Retinal pigment epithelial cell (primary cell): ENCODE measurements at regions not wholly inside any gene's neighbourhood (a gene's known extent, or its start where the extent isn't known, plus 50 kb on each side); places are given as distances from the start of the nearest gene placed in this dataset.

ENCODE experiments used
- DNase-seq: peaks from one replicate; pipeline ENCODE4 v3.0.0-alpha.2; 2010; ENCODE audit warnings: low read depth
- H3K4me3 ChIP-seq: 2 replicates; pipeline ENCODE4 v1.5.1; 2011; ENCODE audit warnings: mild to moderate bottlenecking, low read length, control low read depth, moderate library complexity
- TF ChIP-seq, protein P1 (sequence below): conservative IDR thresholded peaks from 2 replicates; pipeline ENCODE4 v1.5.1; 2011; ENCODE audit warnings: low read depth, low read length, control low read depth, inconsistent platforms

- no peak overlapping the region for H3K4me3 ChIP-seq
- TF ChIP-seq, protein P1, sequence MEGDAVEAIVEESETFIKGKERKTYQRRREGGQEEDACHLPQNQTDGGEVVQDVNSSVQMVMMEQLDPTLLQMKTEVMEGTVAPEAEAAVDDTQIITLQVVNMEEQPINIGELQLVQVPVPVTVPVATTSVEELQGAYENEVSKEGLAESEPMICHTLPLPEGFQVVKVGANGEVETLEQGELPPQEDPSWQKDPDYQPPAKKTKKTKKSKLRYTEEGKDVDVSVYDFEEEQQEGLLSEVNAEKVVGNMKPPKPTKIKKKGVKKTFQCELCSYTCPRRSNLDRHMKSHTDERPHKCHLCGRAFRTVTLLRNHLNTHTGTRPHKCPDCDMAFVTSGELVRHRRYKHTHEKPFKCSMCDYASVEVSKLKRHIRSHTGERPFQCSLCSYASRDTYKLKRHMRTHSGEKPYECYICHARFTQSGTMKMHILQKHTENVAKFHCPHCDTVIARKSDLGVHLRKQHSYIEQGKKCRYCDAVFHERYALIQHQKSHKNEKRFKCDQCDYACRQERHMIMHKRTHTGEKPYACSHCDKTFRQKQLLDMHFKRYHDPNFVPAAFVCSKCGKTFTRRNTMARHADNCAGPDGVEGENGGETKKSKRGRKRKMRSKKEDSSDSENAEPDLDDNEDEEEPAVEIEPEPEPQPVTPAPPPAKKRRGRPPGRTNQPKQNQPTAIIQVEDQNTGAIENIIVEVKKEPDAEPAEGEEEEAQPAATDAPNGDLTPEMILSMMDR = no peak
- DNase-seq = no peak
Observed at GRCh38 chr13:99058527-99059495, 80.9 kb upstream of the DOCK9 start.

DNA sequence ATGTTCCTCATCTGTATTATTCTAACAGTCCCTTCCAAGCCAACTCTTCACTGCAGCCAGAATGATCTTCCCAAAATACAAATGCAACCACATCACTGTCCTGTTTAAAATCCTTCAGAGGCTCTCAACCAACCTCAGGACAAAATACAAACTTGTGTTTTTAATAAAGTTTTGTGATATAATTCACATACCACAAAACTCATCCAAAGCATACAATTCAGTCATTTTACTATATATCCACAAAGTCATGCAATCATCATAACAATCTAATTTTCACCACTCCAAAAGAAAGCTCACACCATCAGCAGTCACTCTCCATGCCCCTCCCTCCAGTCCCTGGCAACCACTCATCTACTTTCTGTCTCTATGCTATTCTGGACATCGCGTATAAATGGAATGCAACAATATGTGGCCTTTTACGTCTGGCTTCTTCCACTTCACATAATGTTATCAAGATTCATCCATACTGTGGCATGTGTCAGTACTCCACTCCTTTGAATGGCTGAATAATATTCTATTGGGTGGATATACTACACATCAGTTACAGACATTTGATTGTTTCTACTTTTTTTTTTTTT lies 81.7 kb upstream of the DOCK9 start:
- no peak overlapping the region for H3K4me3 ChIP-seq
- TF ChIP-seq, protein P1 = no peak
- DNase-seq = no peak

DNA sequence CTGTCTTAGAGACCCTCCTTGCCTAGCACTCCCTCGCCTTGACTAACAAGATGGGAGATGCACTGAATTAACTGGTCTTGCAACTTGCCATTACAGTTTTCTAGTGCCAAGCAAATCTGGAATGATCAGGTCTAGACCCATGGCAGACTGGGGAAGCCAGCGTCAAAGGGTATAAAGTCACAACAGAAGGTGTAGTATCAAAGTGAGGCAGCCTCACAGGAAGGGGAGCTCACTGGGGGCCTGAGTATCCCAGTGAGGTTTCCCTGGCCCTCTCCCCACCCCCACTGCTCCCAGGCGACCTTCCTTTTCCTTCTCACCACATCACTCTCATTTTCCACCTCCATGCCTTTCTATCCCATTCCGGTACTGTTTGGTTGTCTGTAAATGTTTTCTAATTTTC lies 83.5 kb upstream of the DOCK9 start:
- no peak for DNase-seq
- no peak overlapping the region for H3K4me3 ChIP-seq
- TF ChIP-seq, protein P1 = no peak

- no peak overlapping the region for H3K4me3 ChIP-seq
- no peak for DNase-seq
- TF ChIP-seq, protein P1 = no peak
Observed at GRCh38 chr13:99062593-99062992, 84.7 kb upstream of the DOCK9 start.

GRCh38 chr13:99063178-99063577 lies 85.3 kb upstream of the DOCK9 start:
- H3K4me3 ChIP-seq = no peak overlapping the region
- TF ChIP-seq, protein P1 = no peak
- DNase-seq = no peak

GRCh38 chr13:99063952-99064351 lies 86.1 kb upstream of the DOCK9 start:
- no peak for DNase-seq
- H3K4me3 ChIP-seq = no peak overlapping the region
- TF ChIP-seq, protein P1 = no peak

DNA sequence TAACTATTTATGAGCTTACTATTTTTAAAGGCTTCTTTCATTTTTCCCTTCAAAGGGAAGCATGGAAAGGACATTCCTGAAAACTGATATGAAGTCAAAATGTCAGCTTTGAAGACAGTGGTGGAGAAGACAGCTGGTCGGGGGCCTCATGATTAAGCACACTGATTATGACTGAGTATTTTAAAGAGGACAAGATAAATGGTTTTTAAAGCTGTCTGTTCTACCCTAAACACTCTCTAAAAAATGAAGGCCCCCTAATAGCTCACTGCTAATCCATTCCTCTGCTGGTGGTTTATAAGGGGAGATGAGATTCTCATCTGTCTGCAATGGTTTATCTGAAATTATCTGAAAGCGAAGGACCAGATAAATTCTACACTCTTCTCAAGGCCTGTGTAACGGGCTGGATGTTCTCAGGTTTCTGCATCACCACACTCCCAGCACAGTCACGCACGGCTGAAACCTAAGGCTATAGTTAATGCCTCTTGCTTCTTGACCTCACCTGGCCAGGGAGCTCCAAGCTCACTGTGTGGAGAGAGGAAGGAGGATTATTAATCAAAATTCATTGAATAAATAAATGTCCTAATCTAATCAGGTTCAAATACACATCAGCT lies 86.9 kb upstream of the DOCK9 start:
- H3K4me3 ChIP-seq = no peak overlapping the region
- TF ChIP-seq, protein P1 = no peak
- no peak for DNase-seq
